GM12873 (cell line): ENCODE measurements at regions not wholly inside any gene's neighbourhood (a gene's known extent, or its start where the extent isn't known, plus 50 kb on each side); places are given as distances from the start of the nearest gene placed in this dataset.

Experiments
- TF ChIP-seq, protein P1 (sequence below): IDR thresholded peaks from 2 replicates; pipeline ENCODE4 v1.5.1; 2012; ENCODE audit warnings: low read depth, mild to moderate bottlenecking, moderate library complexity, low read length, control low read depth; ENCODE audit not compliant: insufficient read depth; ENCODE audit errors: missing control alignments

GRCh38 chr20:19922716-19923115, 94.4 kb upstream of the NAA20 start:
- TF ChIP-seq, protein P1, sequence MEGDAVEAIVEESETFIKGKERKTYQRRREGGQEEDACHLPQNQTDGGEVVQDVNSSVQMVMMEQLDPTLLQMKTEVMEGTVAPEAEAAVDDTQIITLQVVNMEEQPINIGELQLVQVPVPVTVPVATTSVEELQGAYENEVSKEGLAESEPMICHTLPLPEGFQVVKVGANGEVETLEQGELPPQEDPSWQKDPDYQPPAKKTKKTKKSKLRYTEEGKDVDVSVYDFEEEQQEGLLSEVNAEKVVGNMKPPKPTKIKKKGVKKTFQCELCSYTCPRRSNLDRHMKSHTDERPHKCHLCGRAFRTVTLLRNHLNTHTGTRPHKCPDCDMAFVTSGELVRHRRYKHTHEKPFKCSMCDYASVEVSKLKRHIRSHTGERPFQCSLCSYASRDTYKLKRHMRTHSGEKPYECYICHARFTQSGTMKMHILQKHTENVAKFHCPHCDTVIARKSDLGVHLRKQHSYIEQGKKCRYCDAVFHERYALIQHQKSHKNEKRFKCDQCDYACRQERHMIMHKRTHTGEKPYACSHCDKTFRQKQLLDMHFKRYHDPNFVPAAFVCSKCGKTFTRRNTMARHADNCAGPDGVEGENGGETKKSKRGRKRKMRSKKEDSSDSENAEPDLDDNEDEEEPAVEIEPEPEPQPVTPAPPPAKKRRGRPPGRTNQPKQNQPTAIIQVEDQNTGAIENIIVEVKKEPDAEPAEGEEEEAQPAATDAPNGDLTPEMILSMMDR = no peak

- TF ChIP-seq, protein P1 = no peak
These were observed 93.4 kb upstream of the NAA20 start for GRCh38 chr20:19923762-19924161.

DNA sequence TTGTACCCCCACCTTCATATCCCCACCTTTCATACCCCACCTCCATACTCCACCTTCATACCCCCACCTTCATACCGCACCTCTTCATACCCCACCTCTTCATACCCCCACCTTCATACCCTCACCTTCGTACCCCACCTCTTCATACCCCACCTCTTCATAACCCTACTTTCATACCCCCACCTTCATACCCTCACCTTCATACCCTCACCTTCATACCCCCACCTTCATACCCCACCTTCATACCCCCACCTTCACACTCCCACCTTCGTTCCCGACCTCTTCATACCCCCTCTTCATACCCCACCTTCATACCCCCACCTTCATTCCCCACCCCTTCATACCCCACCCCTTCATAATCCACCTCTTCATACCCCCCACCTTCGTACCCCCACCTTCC, 92.9 kb upstream of the NAA20 start:
- TF ChIP-seq, protein P1 = no peak

- TF ChIP-seq, protein P1 = no peak
These were observed 90.6 kb upstream of the NAA20 start for GRCh38 chr20:19926591-19926990.

DNA sequence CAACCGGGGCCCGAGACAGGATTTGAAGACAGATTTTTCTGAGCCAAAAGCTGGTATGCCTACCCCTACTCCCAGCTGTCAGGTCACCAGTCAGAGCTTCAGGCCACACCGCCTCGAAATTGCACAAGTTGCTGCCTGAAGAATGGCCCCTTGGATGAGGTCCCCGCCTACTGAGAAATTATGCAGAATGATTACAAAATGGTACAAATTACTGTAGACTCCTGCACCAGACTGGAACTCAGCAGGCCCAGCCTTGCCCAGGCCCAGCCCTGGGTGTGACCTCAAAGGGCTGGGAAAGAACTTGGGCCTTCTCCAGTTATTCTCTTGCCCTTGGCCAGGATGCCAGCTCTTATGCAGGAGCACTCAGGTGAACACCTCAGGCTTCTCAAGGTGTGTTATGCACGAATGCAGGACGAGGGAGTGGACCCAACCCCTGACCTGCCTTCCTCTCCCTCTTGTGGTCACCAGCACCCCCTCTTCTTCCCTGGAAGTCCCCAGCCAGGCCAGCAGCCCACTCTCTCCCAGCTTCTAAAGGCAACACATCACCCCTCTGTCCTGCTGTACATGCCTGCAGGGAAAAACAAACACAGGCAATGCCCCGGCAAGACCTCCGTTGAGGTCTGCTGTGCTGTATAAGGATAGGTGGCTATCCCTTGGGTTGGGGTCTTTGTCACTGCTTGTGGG, 88.7 kb upstream of the NAA20 start:
- TF ChIP-seq, protein P1 = no peak

- TF ChIP-seq, protein P1 = no peak
These were observed 88.2 kb upstream of the NAA20 start for GRCh38 chr20:19929012-19929360.

- TF ChIP-seq, protein P1 = no peak
These were observed 87.5 kb upstream of the NAA20 start for GRCh38 chr20:19929481-19930145.
